SK-N-SH treated with all-trans-retinoic acid at 6 μM for 48 hours (cell line): ENCODE measurements at regions not wholly inside any gene's neighbourhood (a gene's known extent, or its start where the extent isn't known, plus 50 kb on each side); places are given as distances from the start of the nearest gene placed in this dataset.

Experiments used
- CREB5 ChIP-seq: fragments of 250-450 bp; sonication (Bioruptor Pico); IDR thresholded peaks from 2 replicates; pipeline ENCODE4 v1.5.1; 2020; ENCODE audit warnings: low read depth, mild to moderate bottlenecking, moderate library complexity
- PATZ1 ChIP-seq: fragments of 250-450 bp; sonication (Bioruptor Pico); IDR thresholded peaks from 2 replicates; pipeline ENCODE4 v1.8.0; 2020; ENCODE audit warnings: mild to moderate bottlenecking, moderate library complexity, borderline replicate concordance
- POU6F1 ChIP-seq: fragments of 250-450 bp; sonication (Bioruptor Pico); IDR thresholded peaks from 2 replicates; pipeline ENCODE4 v1.8.0; 2021; ENCODE audit warnings: low read depth, mild to moderate bottlenecking, moderate library complexity, borderline replicate concordance
- TOX ChIP-seq: fragments of 250-450 bp; sonication (Bioruptor Pico); IDR thresholded peaks from 2 replicates; pipeline ENCODE4 v1.8.0; 2021; ENCODE audit warnings: mild to moderate bottlenecking, moderate library complexity, borderline replicate concordance

GRCh38 chr4:188989371-188989770, 850.1 kb downstream of the TRIML1 start:
- TF ChIP-seq CREB5 (CRISPR knock-in tag), result no peak
- TF ChIP-seq TOX, result no peak
- no peak for TF ChIP-seq POU6F1 (CRISPR knock-in tag)
- TF ChIP-seq PATZ1, result no peak
